WTC11 (cell line): ENCODE measurements at regions not wholly inside any gene's neighbourhood (a gene's known extent, or its start where the extent isn't known, plus 50 kb on each side); places are given as distances from the start of the nearest gene placed in this dataset.
"Not testable (repeated sequence)": the region's sequence is repeated elsewhere in the genome, so short reads cannot be mapped to it uniquely, and the experiment has no call there.

Source experiments
- ATAC-seq: fragments of 200-7000 bp; cut with Tn5 transposase; 2 replicates; pipeline ENCODE4 v1.10.0; 2021; ENCODE audit warnings: mild to moderate bottlenecking, moderate library complexity
- CTCF ChIA-PET: fragments of 300-600 bp; sonication (Branson Sonifier 250); formaldehyde crosslinking; loops from one replicate; lab custom pipeline; 2021; ENCODE audit warnings: antibody characterized with exemption; lab: Charles Lee
- POLR2A ChIA-PET: fragments of 350-600 bp; sonication (Branson Sonifier 250); formaldehyde crosslinking; loops from one replicate; lab custom pipeline; 2021; ENCODE audit warnings: antibody characterized with exemption; lab: Charles Lee
- DNase-seq: peaks from one replicate; pipeline ENCODE4 v3.0.0; 2021; ENCODE audit warnings: low spot score
- H3K27ac Mint-ChIP-seq: 2 replicates; pipeline ENCODE4 v1.8.0; 2021; ENCODE audit warnings: mixed read lengths
- H3K27me3 Mint-ChIP-seq: 2 replicates; pipeline ENCODE4 v1.8.0; 2021; ENCODE audit warnings: low read depth, mild to moderate bottlenecking, moderate library complexity, mixed read lengths
- H3K36me3 Mint-ChIP-seq: 2 replicates; pipeline ENCODE4 v1.8.0; 2021; ENCODE audit warnings: mixed read lengths
- H3K4me1 Mint-ChIP-seq: 2 replicates; pipeline ENCODE4 v1.8.0; 2022; ENCODE audit warnings: mixed read lengths
- H3K4me3 Mint-ChIP-seq: 2 replicates; pipeline ENCODE4 v1.8.0; 2021; ENCODE audit warnings: mild to moderate bottlenecking, moderate library complexity, mixed read lengths
- H3K9me3 Mint-ChIP-seq: 2 replicates; pipeline ENCODE4 v1.8.0; 2021; ENCODE audit warnings: mixed read lengths
- ELF4 ChIP-seq: sonication (generic); formaldehyde crosslinking; IDR thresholded peaks from 2 replicates; pipeline ENCODE4 v1.8.1; 2022; ENCODE audit warnings: low read depth, mild to moderate bottlenecking, moderate library complexity, missing genetic modification reagents
- EMX1 ChIP-seq: fragments of 250-450 bp; sonication (Bioruptor Pico); IDR thresholded peaks from 2 replicates; pipeline ENCODE4 v1.8.0; 2021; ENCODE audit warnings: mild to moderate bottlenecking
- ETV6 ChIP-seq: sonication (generic); formaldehyde crosslinking; IDR thresholded peaks from 2 replicates; pipeline ENCODE4 v1.8.1; 2022; ENCODE audit warnings: mild to moderate bottlenecking, missing genetic modification reagents
- FOXK1 ChIP-seq: sonication (generic); formaldehyde crosslinking; IDR thresholded peaks from 2 replicates; pipeline ENCODE4 v1.8.0; 2022; ENCODE audit warnings: mild to moderate bottlenecking, moderate library complexity, missing genetic modification reagents
- JAZF1 ChIP-seq: fragments of 250-450 bp; sonication (Bioruptor Pico); IDR thresholded peaks from 2 replicates; pipeline ENCODE4 v1.9.0; 2021; ENCODE audit warnings: moderate library complexity, mild to moderate bottlenecking, inconsistent platforms
- NR2C2 ChIP-seq: sonication (generic); formaldehyde crosslinking; IDR thresholded peaks from 2 replicates; pipeline ENCODE4 v1.8.0; 2022; ENCODE audit warnings: mild to moderate bottlenecking, missing genetic modification reagents
- TCF7 ChIP-seq: sonication (generic); formaldehyde crosslinking; IDR thresholded peaks from 2 replicates; pipeline ENCODE4 v1.8.0; 2022; ENCODE audit warnings: mild to moderate bottlenecking, low read depth, missing genetic modification reagents, moderate library complexity
- TEAD1 ChIP-seq: sonication (generic); formaldehyde crosslinking; IDR thresholded peaks from 2 replicates; pipeline ENCODE4 v1.8.0; 2022; ENCODE audit warnings: mild to moderate bottlenecking, missing genetic modification reagents
- ZNF317 ChIP-seq: sonication (generic); formaldehyde crosslinking; IDR thresholded peaks from 2 replicates; pipeline ENCODE4 v1.8.1; 2023; ENCODE audit warnings: low read depth, mild to moderate bottlenecking, moderate library complexity, missing genetic modification reagents, borderline replicate concordance
- ZNF423 ChIP-seq: fragments of 250-450 bp; sonication (Bioruptor Pico); IDR thresholded peaks from 2 replicates; pipeline ENCODE4 v2.1.2; 2022; ENCODE audit warnings: mild to moderate bottlenecking, moderate library complexity
- ZNF671 ChIP-seq: fragments of 250-450 bp; sonication (Bioruptor Pico); IDR thresholded peaks from 2 replicates; pipeline ENCODE4 v1.8.0; 2021; ENCODE audit warnings: mild to moderate bottlenecking
- TF ChIP-seq, protein P1 (sequence below): fragments of 250-450 bp; sonication (Bioruptor Pico); IDR thresholded peaks from 2 replicates; pipeline ENCODE4 v2.1.2; 2022; ENCODE audit warnings: mild to moderate bottlenecking, moderate library complexity
- TF ChIP-seq, protein P2 (sequence below): fragments of 250-450 bp; sonication (Bioruptor Pico); IDR thresholded peaks from 2 replicates; pipeline ENCODE4 v1.9.0; 2021; ENCODE audit warnings: mild to moderate bottlenecking, borderline replicate concordance
- TF ChIP-seq, protein P3 (sequence below): sonication (generic); formaldehyde crosslinking; IDR thresholded peaks from 2 replicates; pipeline ENCODE4 v1.8.0; 2022; ENCODE audit warnings: mild to moderate bottlenecking, missing genetic modification reagents
- TF ChIP-seq, protein P4 (sequence below): sonication (generic); formaldehyde crosslinking; IDR thresholded peaks from 2 replicates; pipeline ENCODE4 v1.8.1; 2022; ENCODE audit warnings: low read depth, mild to moderate bottlenecking, moderate library complexity, missing genetic modification reagents, borderline replicate concordance
- TF ChIP-seq, protein P5 (sequence below): sonication (generic); formaldehyde crosslinking; IDR thresholded peaks from 2 replicates; pipeline ENCODE4 v1.8.1; 2022; ENCODE audit warnings: missing genetic modification reagents, borderline replicate concordance

DNA sequence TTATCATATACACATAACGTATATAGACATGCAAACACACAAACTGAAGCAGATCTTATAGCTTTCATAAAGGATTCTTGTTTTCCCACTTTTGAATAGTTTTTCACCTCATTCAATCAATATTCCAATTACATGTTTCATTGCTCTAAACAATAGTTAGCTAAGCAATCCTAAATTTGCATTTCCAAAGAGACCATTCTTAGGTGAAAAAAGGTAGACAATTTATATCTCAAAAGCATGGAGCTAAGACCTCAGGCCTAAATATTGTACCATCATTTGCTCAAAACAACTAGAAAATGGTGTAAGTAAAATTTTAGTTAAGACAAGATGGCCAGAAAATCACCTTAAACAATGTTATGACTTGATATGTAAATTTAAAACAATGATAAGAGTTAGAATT lies 1148.5 kb upstream of the DIAPH2 start (continued):
- TF ChIP-seq, protein P1, sequence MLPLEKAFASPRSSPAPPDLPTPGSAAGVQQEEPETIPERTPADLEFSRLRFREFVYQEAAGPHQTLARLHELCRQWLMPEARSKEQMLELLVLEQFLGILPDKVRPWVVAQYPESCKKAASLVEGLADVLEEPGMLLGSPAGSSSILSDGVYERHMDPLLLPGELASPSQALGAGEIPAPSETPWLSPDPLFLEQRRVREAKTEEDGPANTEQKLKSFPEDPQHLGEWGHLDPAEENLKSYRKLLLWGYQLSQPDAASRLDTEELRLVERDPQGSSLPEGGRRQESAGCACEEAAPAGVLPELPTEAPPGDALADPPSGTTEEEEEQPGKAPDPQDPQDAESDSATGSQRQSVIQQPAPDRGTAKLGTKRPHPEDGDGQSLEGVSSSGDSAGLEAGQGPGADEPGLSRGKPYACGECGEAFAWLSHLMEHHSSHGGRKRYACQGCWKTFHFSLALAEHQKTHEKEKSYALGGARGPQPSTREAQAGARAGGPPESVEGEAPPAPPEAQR (CRISPR knock-in tag) = no peak

DNA sequence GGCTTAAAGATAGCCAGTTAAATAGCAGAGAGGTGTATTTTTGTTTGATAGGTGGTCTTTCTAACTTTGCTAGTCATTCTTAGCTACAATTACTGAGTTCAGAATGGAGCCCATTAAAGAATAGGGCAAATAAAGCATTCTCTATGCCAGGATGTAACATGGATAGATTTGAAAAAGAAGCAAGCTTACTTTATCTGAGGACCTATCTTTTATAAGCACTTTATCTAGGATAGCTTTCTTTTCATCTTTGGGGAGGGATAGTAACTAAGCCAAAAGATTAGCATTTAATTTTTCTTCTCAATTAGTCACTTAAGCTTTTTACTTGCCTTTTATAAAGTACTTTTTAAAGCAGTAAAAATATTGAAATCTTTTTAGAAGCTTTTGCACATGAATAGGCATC lies 1148.0 kb upstream of the DIAPH2 start:
- TF ChIP-seq, protein P2, sequence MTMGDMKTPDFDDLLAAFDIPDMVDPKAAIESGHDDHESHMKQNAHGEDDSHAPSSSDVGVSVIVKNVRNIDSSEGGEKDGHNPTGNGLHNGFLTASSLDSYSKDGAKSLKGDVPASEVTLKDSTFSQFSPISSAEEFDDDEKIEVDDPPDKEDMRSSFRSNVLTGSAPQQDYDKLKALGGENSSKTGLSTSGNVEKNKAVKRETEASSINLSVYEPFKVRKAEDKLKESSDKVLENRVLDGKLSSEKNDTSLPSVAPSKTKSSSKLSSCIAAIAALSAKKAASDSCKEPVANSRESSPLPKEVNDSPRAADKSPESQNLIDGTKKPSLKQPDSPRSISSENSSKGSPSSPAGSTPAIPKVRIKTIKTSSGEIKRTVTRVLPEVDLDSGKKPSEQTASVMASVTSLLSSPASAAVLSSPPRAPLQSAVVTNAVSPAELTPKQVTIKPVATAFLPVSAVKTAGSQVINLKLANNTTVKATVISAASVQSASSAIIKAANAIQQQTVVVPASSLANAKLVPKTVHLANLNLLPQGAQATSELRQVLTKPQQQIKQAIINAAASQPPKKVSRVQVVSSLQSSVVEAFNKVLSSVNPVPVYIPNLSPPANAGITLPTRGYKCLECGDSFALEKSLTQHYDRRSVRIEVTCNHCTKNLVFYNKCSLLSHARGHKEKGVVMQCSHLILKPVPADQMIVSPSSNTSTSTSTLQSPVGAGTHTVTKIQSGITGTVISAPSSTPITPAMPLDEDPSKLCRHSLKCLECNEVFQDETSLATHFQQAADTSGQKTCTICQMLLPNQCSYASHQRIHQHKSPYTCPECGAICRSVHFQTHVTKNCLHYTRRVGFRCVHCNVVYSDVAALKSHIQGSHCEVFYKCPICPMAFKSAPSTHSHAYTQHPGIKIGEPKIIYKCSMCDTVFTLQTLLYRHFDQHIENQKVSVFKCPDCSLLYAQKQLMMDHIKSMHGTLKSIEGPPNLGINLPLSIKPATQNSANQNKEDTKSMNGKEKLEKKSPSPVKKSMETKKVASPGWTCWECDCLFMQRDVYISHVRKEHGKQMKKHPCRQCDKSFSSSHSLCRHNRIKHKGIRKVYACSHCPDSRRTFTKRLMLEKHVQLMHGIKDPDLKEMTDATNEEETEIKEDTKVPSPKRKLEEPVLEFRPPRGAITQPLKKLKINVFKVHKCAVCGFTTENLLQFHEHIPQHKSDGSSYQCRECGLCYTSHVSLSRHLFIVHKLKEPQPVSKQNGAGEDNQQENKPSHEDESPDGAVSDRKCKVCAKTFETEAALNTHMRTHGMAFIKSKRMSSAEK (CRISPR knock-in tag) = no peak
- no peak for TF ChIP-seq FOXK1
- no peak for DNase-seq
- Mint-ChIP-seq H3K4me1 (peaks cover 19% of the 10 kb centered on the region), H3K36me3 (no peaks in the 10 kb centered on the region), H3K4me3 (no peak overlapping the region), H3K27ac (no peak overlapping the region), H3K9me3 (peaks cover 3% of the 10 kb centered on the region; the same call in 1 of the 2 replicates), H3K27me3 (no peaks in the 10 kb centered on the region)
- CTCF ChIA-PET = no interaction called here
- POLR2A ChIA-PET = no interaction called here
- ATAC-seq = no peak

DNA sequence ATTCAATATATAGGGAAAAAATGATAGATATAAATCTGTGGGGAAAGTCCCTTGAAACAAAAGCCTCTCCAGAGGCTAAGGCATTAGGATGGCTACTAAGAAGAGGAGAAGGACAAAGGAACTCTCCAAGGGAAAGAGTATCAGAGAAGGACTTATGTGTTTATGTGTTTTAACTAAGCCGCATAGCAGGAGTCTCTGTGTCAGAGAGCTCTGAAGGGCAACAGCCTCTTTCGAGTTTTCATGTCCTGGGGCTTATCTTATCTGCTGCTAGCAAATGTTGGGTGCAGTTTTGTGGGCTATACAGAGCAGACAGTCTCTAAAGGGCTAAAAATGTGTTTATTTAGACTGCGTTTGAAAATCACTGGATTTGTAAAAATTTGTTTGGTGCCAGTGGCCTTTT lies 1145.6 kb upstream of the DIAPH2 start:
- POLR2A ChIA-PET = no interaction called here
- TF ChIP-seq JAZF1 (no peak), EMX1 (no peak), ZNF671 (CRISPR knock-in tag) (no peak), ELF4 (CRISPR knock-in tag) (no peak), TCF7 (CRISPR knock-in tag) (no peak), ETV6 (CRISPR knock-in tag) (no peak), ZNF317 (CRISPR knock-in tag) (no peak), ZNF423 (CRISPR knock-in tag) (no peak), TEAD1 (CRISPR knock-in tag) (no peak), NR2C2 (CRISPR knock-in tag) (no peak)
- TF ChIP-seq, protein P3, sequence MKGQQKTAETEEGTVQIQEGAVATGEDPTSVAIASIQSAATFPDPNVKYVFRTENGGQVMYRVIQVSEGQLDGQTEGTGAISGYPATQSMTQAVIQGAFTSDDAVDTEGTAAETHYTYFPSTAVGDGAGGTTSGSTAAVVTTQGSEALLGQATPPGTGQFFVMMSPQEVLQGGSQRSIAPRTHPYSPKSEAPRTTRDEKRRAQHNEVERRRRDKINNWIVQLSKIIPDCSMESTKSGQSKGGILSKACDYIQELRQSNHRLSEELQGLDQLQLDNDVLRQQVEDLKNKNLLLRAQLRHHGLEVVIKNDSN = no peak
- TF ChIP-seq, protein P4, sequence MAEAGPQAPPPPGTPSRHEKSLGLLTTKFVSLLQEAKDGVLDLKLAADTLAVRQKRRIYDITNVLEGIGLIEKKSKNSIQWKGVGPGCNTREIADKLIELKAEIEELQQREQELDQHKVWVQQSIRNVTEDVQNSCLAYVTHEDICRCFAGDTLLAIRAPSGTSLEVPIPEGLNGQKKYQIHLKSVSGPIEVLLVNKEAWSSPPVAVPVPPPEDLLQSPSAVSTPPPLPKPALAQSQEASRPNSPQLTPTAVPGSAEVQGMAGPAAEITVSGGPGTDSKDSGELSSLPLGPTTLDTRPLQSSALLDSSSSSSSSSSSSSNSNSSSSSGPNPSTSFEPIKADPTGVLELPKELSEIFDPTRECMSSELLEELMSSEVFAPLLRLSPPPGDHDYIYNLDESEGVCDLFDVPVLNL (CRISPR knock-in tag) = no peak
- TF ChIP-seq, protein P5, sequence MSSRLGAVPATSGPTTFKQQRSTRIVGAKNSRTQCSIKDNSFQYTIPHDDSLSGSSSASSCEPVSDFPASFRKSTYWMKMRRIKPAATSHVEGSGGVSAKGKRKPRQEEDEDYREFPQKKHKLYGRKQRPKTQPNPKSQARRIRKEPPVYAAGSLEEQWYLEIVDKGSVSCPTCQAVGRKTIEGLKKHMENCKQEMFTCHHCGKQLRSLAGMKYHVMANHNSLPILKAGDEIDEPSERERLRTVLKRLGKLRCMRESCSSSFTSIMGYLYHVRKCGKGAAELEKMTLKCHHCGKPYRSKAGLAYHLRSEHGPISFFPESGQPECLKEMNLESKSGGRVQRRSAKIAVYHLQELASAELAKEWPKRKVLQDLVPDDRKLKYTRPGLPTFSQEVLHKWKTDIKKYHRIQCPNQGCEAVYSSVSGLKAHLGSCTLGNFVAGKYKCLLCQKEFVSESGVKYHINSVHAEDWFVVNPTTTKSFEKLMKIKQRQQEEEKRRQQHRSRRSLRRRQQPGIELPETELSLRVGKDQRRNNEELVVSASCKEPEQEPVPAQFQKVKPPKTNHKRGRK (CRISPR knock-in tag) = no peak
- TF ChIP-seq, all 79 proteins: peak for 0
- Mint-ChIP-seq H3K4me3 (no peak overlapping the region), H3K36me3 (no peaks in the 10 kb centered on the region), H3K27ac (no peak overlapping the region), H3K9me3 (no peaks in the 10 kb centered on the region), H3K4me1 (peaks cover 19% of the 10 kb centered on the region), H3K27me3 (no peaks in the 10 kb centered on the region)
- ATAC-seq (peak; percentile 43), DNase-seq (no peak)
- CTCF ChIA-PET = no interaction called here

DNA sequence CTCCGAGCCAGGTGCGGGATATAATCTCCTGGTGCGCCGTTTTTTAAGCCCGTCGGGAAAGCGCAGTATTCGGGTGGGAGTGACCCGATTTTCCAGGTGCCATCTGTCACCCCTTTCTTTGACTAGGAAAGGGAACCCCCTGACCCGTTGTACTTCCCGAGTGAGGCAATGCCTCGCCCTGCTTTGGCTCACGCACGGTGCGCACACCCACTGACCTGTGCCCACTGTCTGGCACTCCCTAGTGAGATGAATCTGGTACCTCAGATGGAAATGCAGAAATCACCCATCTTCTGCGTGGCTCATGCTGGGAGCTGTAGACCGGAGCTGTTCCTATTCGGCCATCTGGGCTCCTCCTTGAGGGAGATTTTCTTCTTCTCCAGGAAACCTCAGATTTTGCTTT lies 1135.1 kb upstream of the DIAPH2 start:
- DNase-seq, H3K27me3 Mint-ChIP-seq, ATAC-seq, CTCF ChIA-PET, H3K27ac Mint-ChIP-seq, H3K4me3 Mint-ChIP-seq, H3K36me3 Mint-ChIP-seq, H3K4me1 Mint-ChIP-seq, POLR2A ChIA-PET, H3K9me3 Mint-ChIP-seq: not testable (repeated sequence)
